ENCODE measurements at regions not wholly inside any gene's neighbourhood (a gene's known extent, or its start where the extent isn't known, plus 50 kb on each side); places are given as distances from the start of the nearest gene placed in this dataset.

DNA sequence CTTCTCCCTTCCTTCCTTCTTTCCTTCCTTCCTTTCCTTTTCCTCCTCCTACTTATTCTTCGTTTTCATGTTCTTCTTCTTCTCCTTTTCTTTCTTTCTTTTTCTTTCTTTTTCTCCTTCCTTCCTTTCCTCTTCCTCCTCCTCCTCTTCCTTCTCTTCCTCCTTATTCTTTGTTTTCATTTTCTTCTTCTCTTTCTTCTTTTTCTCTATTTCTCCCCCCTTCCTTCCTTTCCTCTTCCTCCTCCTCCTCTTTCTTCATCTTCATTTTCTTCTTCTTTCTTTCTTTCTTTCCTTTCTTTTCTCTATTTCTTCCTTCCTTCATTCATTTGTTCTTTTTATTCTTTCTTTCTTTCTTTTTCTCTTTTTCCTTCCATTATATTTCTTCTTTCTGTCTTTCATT, 671.6 kb downstream of the IQCM start:
- intact Hi-C loops (cut with DNase I): no loop called here
- DNase-seq (ENCODE audit: missing footprints) (no peak), ATAC-seq (no peak)

DNA sequence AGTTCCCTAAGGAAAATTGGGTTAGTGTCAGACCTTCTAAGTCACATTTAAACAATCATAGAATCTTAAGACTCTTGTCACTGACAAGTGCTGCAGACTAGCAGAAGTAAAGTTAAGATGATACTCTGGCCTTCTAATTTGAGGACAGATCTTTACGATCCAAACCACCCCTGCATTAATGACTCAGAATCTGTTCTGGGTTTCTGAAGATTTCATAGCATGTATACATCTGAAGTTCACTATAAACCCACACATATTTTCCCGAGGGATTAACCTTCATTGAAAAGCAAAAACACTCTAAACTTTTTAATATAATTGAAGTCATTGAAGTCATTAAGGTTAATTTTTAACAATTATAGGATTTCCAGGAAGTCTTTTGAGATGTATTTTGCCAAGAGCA, 674.3 kb downstream of the IQCM start:
- no peak for DNase-seq (ENCODE audit: missing footprints)
- intact Hi-C loops (cut with DNase I): no loop called here
- no peak for ATAC-seq

DNA sequence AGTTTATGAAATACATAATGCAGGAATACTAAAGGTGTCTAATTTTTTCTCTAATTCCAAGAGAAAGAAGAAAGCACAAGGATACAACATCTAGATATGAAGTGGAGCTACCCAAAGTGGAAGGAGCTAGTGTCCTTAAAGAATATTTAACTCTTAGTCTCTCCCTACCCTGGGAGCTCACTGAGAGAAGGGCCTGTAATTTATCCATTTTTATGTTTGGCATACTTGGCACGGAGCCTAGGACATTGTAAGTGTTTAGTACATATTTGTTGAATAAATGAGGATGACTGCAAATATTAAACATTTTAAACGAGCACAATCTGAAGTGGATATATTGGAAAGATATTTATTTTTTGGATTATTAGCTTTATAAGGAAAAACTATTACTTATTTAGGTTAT, 674.8 kb downstream of the IQCM start:
- DNase-seq (ENCODE audit: missing footprints) (no peak), ATAC-seq (no peak)
- intact Hi-C loops (cut with DNase I): no loop called here

DNA sequence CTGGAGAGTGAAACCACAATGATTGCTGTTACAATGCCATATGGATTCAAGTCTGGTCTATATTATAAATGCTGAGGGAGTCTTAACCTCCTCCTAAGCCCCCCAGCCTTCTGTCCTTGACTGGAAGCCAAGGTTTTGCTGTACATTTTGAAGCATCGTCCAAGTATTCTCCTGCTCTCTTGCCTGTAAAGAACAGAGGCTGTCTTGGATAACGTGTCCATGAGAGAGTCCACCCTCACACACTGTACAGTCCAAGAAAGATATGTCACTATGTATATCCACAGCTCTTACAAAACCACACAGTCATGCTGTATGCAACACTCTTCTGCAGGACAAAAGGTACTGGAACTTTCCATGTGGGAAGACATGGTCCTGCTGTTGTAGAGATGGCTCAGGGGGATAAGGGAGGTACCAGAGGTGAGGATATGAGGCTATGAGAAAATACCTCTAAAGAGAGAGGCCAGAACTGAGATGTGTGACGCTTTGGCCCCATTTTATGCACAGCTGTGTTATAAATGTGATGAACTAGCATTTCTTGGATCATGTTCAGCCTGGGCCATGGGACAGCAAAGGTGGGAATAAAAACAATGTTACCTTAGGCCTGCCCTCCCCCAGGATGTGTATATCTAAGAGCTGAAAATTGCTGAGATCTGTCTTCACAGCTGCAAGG, 678.6 kb downstream of the IQCM start:
- no peak for ATAC-seq
- no peak for DNase-seq (ENCODE audit: missing footprints)
- intact Hi-C loops (cut with DNase I): no loop called here

DNA sequence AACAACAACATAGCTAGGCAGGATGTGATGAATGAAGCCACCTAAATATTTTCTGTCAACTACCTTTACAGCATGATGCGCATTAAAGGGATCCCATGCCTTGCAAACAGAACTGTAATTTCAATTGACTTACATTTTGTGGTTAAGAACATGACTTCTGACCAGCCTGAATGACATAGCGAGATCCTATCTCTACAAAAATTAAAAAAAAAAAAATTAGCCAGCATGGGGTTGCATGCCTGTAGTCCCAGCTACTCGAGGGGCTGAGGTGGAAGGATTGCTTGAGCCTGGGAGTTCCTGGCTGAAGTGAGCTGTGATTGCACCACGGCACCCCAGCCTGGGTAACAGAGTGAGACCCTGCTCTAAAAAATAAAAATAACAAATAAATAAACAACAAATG, 680.6 kb downstream of the IQCM start:
- DNase-seq (ENCODE audit: missing footprints) (no peak), ATAC-seq (no peak)
- intact Hi-C loops (cut with DNase I): no loop called here

DNA sequence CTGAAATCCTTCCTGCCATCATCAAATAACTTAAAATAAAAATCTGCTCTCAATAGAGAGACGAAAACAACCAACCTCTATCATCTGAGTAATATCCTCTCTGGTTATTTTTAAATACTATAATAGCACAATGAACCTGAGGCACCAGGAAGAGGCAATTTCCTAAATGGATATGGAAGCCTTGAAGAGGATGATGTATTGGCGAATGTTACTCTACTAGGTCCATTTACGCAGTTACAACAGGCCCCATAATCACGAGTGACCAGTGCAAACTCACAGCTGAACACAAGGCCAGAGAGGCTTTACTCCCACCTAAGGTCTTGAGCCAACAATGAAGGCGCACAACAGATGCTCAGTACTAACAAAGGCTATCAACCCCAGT, 678.8 kb upstream of the NR3C2 start:
- ATAC-seq (no peak), DNase-seq (ENCODE audit: missing footprints) (no peak)
- intact Hi-C loops (cut with DNase I): no loop called here

DNA sequence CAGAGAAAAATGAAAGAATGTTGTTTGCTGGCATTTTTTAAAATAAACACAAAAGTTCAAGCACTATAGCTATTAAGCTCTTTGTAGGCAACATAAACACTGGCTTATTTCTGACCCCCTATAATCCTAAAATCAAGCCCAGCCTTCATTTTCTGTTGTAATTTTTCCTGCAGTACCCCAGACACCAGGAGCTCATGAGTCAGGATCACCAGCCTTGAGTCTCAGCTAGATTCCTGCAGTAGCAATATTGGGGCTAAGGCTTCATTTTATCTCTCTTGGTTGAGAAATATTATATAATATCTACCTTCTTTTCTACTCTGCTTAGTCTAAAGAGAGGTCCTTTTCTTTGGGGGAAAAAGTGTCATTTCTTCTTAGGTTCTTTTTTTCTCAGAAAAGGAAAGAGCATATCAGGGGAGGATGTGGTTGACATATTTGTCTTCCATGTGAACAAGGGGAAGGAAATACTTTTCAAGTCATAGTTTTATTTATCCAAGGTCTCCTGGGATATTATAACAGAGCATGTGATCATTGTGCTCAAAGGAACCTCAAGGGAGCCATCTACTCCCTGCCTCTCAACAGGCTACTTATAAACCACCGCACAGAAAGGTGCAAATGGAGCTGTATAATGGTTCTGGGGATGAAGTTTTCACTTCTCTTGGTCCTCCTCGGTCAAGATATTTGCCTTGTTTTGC, 678.3 kb upstream of the NR3C2 start:
- no peak for ATAC-seq
- intact Hi-C loops (cut with DNase I): no loop called here

DNA sequence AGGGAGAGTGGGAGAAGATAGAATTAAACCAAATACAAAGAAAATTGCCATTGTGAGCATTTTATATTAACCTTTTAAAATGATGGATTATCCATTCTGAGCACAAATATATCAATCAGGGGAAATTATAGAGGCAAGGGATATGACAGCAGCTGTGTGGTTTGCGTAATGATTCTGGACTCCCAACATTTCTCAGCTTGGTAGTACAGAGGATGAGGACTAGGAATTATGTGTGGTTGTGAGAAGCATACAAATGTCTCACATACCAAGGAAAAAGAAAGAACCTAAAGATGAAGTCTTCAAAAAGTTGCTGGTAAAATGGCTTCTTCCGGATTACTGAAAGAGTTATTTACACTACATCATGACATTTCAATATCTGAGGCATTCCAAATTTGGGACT, 674.6 kb upstream of the NR3C2 start:
- no peak for DNase-seq (ENCODE audit: missing footprints)
- intact Hi-C loops (cut with DNase I): no loop called here
- ATAC-seq: no peak

More for the DNA sequence above, 678.3 kb upstream of the NR3C2 start:
- DNase-seq (ENCODE audit: missing footprints): no peak

DNA sequence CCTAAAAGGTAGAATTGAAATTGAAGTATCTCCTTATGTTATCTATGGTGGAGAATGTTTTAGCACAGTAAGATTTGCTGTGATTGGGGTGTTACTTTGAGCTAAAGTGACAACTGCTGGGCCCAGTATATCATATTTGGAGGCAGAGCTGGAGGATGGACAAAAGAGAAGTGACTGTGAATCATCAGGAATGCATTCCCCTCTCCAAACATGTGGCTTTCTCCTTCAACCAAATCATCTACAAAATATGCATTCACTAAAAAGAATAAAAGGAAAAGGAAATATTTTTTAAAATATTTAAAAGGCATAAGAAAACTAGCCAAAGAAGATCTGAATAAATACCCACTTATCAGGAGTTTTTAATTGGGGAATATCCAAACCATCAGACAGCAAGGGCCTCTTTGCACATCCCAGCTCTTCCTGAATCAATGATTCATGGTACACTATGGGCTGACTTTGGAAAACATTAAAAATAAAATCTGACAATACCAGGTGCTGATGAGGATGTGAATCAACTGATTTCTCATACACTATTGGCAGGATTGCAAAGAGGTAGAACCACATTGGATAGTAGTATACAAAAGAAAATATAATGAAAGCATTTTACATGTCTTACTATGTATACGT, 671.7 kb upstream of the NR3C2 start:
- intact Hi-C loops (cut with DNase I): no loop called here
- no peak for ATAC-seq

DNA sequence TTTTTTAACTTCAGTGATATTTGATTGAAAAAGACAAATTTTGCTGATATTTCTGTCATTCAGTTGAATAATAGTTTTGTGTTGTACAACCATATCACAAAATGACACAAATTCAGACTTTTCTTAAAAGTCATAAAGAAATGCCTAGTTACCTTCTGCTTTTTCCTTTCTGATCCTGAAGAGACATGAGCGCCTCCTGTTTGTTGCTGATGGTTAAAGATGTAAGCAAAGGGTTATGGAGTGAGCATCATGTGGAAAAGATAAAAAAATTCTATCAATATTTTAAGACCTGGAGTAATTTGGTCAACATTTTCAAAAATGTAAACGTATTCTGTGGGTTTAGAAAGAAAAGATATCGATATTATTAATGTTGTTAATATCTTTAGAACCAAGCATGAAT, 669.9 kb upstream of the NR3C2 start:
- no peak for ATAC-seq
- DNase-seq (ENCODE audit: missing footprints): no peak
- intact Hi-C loops (cut with DNase I): no loop called here

More for the DNA sequence above, 671.7 kb upstream of the NR3C2 start:
- DNase-seq (ENCODE audit: missing footprints): no peak

DNA sequence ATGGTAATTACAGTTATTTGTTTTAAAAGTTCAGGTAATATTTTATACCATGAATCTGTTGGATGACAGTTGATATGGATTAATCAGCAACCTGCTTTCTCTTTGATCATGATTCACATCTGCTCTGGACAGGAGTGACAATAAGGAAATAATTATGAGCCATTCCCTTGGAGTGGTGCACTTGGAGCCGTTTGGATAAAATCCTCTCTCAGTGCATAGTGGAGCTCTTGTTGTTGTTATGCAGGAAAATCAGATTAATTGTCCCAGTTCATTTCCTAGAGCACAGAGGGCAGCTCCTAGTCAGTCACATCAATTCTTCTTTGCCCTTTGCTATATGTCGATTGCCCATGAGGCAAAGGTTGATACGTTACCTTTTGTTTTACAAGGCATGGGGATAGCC, 668.3 kb upstream of the NR3C2 start:
- no peak for ATAC-seq

DNA sequence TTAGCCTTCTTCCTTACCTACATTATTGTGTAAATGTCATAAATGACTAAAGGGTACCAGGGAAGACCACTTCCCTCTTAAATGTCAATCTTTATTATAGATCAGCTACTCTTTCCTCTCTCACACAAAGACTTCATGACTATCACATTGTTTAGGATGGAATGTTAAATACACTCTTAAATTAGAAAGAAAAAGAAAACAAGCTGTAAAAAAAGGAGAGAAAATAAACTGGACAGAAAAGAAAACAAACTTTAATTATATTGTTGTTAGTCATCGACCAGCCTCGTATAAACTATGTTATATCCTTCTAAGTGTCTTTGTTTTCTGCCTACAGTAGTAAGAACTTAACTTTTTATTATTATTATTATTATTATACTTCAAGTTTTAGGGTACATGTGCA, 666.4 kb upstream of the NR3C2 start:
- intact Hi-C loops (cut with DNase I): no loop called here
- ATAC-seq (no peak), DNase-seq (ENCODE audit: missing footprints) (no peak)

More for the DNA sequence above, 668.3 kb upstream of the NR3C2 start:
- no peak for DNase-seq (ENCODE audit: missing footprints)
- intact Hi-C loops (cut with DNase I): no loop called here

DNA sequence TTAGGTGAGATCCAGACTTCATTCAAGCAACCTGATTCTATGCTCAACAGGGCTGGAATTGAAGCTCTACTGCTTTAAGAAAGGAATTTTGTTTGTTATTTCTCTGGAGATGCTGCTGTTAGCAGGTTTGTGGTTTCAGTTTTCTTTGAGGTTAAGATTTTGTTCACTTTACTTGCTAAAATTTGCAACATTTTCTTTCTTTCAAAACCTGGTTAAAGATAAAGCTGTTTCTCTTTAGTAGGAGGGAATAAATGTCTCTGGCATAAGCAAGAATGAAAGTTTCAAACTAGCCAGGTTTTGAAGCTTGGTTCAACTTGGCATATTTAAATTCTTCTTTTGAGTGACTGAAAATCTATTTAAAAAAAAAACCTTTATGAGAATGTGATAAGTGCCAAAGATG, 660.6 kb upstream of the NR3C2 start:
- intact Hi-C loops (cut with DNase I): no loop called here
- ATAC-seq: no peak
- DNase-seq (ENCODE audit: missing footprints): no peak

DNA sequence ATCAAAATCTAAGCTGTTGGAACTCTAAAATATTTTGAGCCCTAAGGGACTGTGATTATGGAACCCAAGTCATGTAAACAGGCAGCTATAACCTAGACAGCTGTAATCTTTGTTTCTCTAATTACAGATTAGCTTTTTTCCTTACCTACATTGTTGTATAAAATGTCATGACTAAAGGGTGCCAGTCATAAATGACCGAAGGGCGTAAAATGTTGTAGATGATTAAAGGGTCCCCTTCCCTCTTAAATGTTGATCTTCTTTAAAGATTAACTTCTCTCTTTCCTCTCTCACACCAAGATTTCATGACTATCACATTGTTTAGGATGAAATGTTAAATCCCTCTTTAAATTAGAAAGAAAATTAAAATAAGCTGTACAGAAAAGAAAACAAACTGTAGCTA, 659.4 kb upstream of the NR3C2 start:
- intact Hi-C loops (cut with DNase I): no loop called here
- DNase-seq (ENCODE audit: missing footprints) (no peak), ATAC-seq (no peak)

DNA sequence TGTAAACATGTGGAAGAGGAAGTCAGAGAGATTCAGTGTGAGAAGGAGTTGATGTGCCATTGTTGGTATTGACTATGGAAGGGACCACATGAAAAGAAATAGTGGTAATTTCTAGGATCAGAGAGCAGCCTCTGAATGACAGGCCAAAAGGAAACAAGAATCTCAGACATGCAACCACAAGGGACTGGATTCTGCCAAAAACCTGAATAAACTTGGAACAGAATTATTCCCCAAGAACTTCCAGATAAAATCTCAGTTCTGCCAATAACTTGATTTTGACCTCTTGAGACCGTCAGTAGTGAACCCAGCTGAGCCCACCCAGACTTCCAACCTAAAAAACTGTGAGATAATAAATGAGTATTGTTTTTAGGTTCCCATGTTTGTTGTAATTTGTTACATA, 653.6 kb upstream of the NR3C2 start:
- no peak for ATAC-seq
- intact Hi-C loops (cut with DNase I): no loop called here
- DNase-seq (ENCODE audit: missing footprints): no peak

DNA sequence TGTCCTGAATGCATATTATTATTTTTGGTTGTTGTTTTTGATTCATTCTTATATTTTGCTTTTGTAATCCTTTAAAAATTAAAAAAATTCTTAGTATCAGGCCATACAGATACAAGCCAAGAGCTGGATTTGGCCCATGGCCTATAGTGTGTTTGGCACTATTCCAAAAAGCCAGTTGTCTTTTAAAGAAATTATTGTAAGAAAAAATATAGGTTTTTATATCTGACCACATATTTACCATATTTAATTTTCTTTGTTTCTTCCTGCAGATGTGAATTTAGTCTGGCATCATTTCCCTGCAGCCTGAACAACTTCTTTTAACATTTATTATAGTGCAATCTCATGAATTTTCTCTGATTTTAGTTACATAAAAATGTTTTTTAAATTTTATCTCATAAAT, 652.8 kb upstream of the NR3C2 start:
- no peak for DNase-seq (ENCODE audit: missing footprints)
- ATAC-seq: no peak
- intact Hi-C loops (cut with DNase I): no loop called here

DNA sequence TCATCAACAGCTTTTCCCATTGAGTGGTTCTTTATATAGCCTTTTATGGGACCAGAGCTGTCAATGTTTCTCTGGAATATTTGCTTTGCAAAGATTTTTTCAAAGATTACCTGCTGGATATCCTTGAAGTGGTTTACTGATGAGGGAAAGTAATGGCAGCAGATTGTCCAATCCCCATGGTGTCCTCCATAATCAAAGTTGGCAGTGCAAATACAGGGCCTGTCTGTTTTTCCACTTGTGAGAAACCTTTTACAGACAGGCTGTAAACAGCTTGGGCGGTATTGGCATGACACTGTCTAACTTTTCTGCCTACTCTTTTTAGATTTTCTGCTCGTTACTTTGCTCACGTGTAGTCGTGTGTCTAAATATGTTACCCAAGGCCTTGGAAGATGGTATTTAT, 641.9 kb upstream of the NR3C2 start:
- intact Hi-C loops (cut with DNase I): no loop called here
- DNase-seq (ENCODE audit: missing footprints) (no peak), ATAC-seq (no peak)

DNA sequence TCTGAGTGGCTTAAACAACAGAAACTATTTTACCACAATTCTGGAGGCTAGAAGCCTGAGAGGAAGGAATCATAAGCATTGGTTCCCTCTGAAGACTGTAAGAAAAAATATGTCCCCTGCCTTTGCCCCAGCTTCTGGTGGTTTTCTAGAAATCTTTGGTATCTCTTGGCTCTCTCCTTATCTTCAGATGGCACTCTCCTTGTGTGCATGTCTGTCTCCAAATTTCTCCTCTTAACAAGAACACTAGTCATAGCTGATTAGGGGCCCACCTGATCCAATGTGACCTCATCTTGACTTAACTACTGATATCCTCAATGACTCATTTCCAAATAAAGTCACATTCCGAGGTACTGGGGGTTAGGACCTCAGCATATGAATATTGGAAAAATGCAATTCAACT, 635.0 kb upstream of the NR3C2 start:
- intact Hi-C loops (cut with DNase I): no loop called here
- ATAC-seq (no peak), DNase-seq (ENCODE audit: missing footprints) (no peak)

DNA sequence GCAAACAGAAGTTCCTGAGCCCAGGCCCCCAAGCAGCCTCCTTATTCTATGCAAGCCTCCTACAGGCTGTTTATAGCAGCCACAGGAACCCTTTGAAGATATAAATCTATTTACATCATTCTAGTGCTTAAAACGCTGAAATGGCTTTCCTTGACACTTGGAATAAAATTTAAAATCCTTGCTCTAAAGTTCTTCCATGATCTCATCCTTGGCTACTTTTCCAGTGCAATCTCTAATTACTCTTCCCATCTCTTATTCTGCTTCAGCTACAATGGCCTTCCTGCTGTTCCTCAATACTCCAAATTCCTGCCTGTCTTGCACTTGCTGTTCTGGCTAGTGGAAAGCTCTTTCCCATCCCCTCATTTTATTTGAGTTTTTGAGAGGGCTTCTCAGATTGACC, 634.2 kb upstream of the NR3C2 start:
- DNase-seq (ENCODE audit: missing footprints) (no peak), ATAC-seq (no peak)
- intact Hi-C loops (cut with DNase I): no loop called here

DNA sequence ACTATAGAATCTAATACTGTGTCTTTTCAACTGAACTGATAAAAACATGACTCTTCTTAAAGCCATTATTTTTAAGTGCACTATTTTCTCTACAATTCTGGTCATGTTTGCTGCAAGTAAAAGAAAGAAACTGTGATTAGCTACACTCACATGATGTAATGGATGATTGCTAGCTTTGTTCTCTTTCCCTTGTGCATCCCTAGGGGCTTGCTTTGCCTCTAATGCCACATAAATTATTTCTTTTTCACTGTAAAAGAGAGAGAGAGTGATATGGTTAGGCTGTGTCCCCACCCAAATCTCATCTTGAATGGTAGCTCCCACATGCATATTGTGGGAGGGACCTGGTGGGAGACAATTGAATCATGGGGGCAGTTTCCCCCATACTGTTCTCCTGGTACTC, 630.2 kb upstream of the NR3C2 start:
- no peak for ATAC-seq
- intact Hi-C loops (cut with DNase I): no loop called here

DNA sequence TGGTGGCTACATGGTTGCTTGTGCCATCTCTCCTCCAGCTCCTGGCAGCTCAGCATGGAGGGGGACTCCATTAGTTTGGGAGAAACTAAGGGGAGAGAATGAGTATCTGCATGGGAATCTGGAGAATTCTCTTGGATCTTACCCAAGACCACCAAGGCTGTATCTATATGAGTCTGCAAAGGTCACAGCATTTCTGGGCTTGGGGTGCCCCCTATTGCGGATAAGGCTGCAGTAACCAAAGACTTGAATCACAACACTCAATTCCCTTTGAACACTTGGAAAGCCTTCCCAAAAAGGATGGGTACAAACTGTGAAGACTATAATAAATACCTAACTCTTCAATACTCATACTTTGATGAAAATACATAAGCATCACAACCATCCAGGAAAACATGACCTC, 623.5 kb upstream of the NR3C2 start:
- DNase-seq (ENCODE audit: missing footprints): no peak
- ATAC-seq: no peak
- intact Hi-C loops (cut with DNase I): no loop called here

More for the DNA sequence above, 630.2 kb upstream of the NR3C2 start:
- DNase-seq (ENCODE audit: missing footprints): no peak

Data from Right ventricle myocardium inferior (tissue), 1 donor.